ENCODE measurements at regions not wholly inside any gene's neighbourhood (a gene's known extent, or its start where the extent isn't known, plus 50 kb on each side); places are given as distances from the start of the nearest gene placed in this dataset.

GRCh38 chr2:128452536-128453530, 134.2 kb upstream of the HS6ST1 start:
- H3K9me3 ChIP-seq (ENCODE audit: control extremely low read depth in 1 of 5, control insufficient read depth in 4 of 5, insufficient read depth in 2 of 5, low read depth in 1 of 5, low read length in 4 of 5): peaks cover 0 to 11% (median 4%) of the 10 kb centered on the region in 5 experiments
- H3K27ac ChIP-seq (ENCODE audit: insufficient read depth in 1 of 2, low read depth in 1 of 2, low read length in 2 of 2, poor library complexity in 1 of 2, severe bottlenecking in 2 of 2): no peak overlapping the region
- H3K4me3 ChIP-seq (ENCODE audit: control insufficient read depth in 1 of 7, extremely low read depth in 1 of 7, insufficient read depth in 4 of 7, low read depth in 2 of 7, low read length in 6 of 7): no peak overlapping the region
- 98% methylated on average over 20 of the region's 20 CpGs for WGBS (ENCODE audit: insufficient coverage)
- CTCF ChIA-PET: no interaction called here
- POLR2A ChIA-PET: interaction anchor here (0.6 kb wide), 1 partner anchor 605 kb away, joined by 3 read pairs; no protein-coding TSS in a partner anchor
- H3K27me3 ChIP-seq (replicated peaks in 2 of 5; ENCODE audit: control insufficient read depth in 4 of 5, insufficient read depth in 5 of 5, low read length in 4 of 5): no peaks in the 10 kb centered on the region
- H3K4me1 ChIP-seq (ENCODE audit: control extremely low read depth in 1 of 4, control insufficient read depth in 4 of 4, insufficient read depth in 4 of 4, low read length in 3 of 4): peaks cover 0 to 7% (median 0%) of the 10 kb centered on the region in 4 experiments
- DNase-seq: no peak
- H3K36me3 ChIP-seq (ENCODE audit: control insufficient read depth in 4 of 4, insufficient read depth in 4 of 4, low read length in 3 of 4): peaks cover 0 to 2% (median 0%) of the 10 kb centered on the region in 4 experiments

DNA sequence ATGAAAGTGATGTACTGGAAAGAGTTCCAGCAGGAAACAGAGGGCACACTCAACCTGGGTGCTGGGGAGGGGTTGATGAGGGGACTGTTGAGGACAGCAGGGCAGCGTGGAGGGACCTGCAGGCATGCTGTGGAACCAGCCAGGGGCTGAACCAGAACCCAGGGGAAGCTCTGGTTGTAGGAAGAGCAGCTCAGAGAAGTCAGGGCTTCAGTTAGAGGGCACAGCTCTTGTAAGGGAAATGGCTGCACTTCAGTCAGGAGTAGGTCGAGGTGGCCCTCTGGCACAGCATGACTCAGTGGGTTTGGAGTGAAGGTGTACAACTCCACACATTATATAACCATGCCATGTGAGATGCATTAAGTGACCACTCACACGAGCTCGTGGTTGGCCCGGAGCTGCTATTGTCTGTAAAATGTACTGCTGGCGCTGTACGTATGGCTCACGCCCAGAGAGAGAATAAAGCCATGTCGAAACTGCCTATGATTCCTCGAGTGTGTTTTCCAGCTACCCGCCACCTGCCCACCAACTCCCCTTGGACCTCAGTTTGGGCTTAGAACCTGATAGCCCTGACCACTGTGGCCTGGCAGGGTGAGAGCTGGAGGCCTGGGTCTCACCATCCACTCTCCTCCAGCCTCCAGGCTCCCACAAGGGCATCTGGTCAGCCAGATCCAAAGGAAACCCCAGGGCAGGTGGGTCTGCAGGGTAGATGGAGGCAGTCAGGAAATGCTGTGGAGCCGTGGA, 136.5 kb upstream of the HS6ST1 start:
- peaks cover 5 to 22% (median 13%) of the 10 kb centered on the region in 4 experiments for H3K4me1 ChIP-seq (ENCODE audit: control extremely low read depth in 1 of 4, control insufficient read depth in 4 of 4, insufficient read depth in 4 of 4, low read length in 3 of 4)
- POLR2A ChIA-PET: no interaction called here
- peaks cover 0 to 11% (median 4%) of the 10 kb centered on the region in 5 experiments for H3K9me3 ChIP-seq (ENCODE audit: control extremely low read depth in 1 of 5, control insufficient read depth in 4 of 5, insufficient read depth in 2 of 5, low read depth in 1 of 5, low read length in 4 of 5)
- no peak overlapping the region for H3K27ac ChIP-seq (ENCODE audit: insufficient read depth in 1 of 2, low read depth in 1 of 2, low read length in 2 of 2, poor library complexity in 1 of 2, severe bottlenecking in 2 of 2)
- DNase-seq: no peak
- peaks cover 0 to 2% (median 0%) of the 10 kb centered on the region in 4 experiments for H3K36me3 ChIP-seq (ENCODE audit: control insufficient read depth in 4 of 4, insufficient read depth in 4 of 4, low read length in 3 of 4)
- H3K4me3 ChIP-seq (ENCODE audit: control insufficient read depth in 1 of 7, extremely low read depth in 1 of 7, insufficient read depth in 4 of 7, low read depth in 2 of 7, low read length in 6 of 7): no peak overlapping the region
- CTCF ChIA-PET: no interaction called here
- no peaks in the 10 kb centered on the region for H3K27me3 ChIP-seq (replicated peaks in 2 of 5; ENCODE audit: control insufficient read depth in 4 of 5, insufficient read depth in 5 of 5, low read length in 4 of 5)
- WGBS (ENCODE audit: insufficient coverage): 98% methylated on average over 8 of the region's 12 CpGs

GRCh38 chr2:128455721-128456050, 137.0 kb upstream of the HS6ST1 start:
- Histone ChIP-seq H3K27ac (ENCODE audit: insufficient read depth in 1 of 2, low read depth in 1 of 2, low read length in 2 of 2, poor library complexity in 1 of 2, severe bottlenecking in 2 of 2) (no peak overlapping the region), H3K36me3 (ENCODE audit: control insufficient read depth in 4 of 4, insufficient read depth in 4 of 4, low read length in 3 of 4) (peaks cover 0 to 2% (median 0%) of the 10 kb centered on the region in 4 experiments), H3K4me1 (ENCODE audit: control extremely low read depth in 1 of 4, control insufficient read depth in 4 of 4, insufficient read depth in 4 of 4, low read length in 3 of 4) (peaks cover 5 to 22% (median 13%) of the 10 kb centered on the region in 4 experiments), H3K4me3 (ENCODE audit: control insufficient read depth in 1 of 7, extremely low read depth in 1 of 7, insufficient read depth in 4 of 7, low read depth in 2 of 7, low read length in 6 of 7) (no peak overlapping the region), H3K27me3 (replicated peaks in 2 of 5; ENCODE audit: control insufficient read depth in 4 of 5, insufficient read depth in 5 of 5, low read length in 4 of 5) (no peaks in the 10 kb centered on the region), H3K9me3 (ENCODE audit: control extremely low read depth in 1 of 5, control insufficient read depth in 4 of 5, insufficient read depth in 2 of 5, low read depth in 1 of 5, low read length in 4 of 5) (peaks cover 0 to 11% (median 4%) of the 10 kb centered on the region in 5 experiments)
- no peak for DNase-seq
- 80% methylated on average over 1 of the region's 1 CpG for WGBS (ENCODE audit: insufficient coverage)
- ChIA-PET POLR2A (no interaction called here), CTCF (no interaction called here)

DNA sequence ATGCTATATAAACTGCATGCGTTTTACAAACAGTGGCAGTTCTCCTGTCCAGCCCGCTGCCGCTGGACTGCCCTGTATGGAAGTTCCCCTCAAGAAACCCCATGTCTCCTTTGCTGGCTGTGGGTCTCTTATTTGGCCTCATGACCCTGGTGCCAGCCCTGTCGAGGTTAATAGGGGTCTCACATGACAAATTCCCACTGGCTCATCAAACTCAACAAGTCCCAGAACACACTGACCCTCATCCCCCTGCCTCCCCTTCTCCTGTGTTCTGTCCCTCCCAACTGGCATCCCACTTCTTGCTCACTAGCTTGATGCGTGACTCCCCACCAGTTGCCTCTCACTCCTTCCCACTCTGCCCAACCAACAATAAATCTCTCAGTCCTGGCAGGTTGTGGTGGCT, 137.6 kb upstream of the HS6ST1 start:
- 100% methylated on average over 5 of the region's 5 CpGs for WGBS (ENCODE audit: insufficient coverage)
- no peak overlapping the region for H3K4me3 ChIP-seq (ENCODE audit: control insufficient read depth in 1 of 7, extremely low read depth in 1 of 7, insufficient read depth in 4 of 7, low read depth in 2 of 7, low read length in 6 of 7)
- no peak for DNase-seq
- H3K27me3 ChIP-seq (replicated peaks in 2 of 5; ENCODE audit: control insufficient read depth in 4 of 5, insufficient read depth in 5 of 5, low read length in 4 of 5): no peaks in the 10 kb centered on the region
- no peak overlapping the region for H3K27ac ChIP-seq (ENCODE audit: insufficient read depth in 1 of 2, low read depth in 1 of 2, low read length in 2 of 2, poor library complexity in 1 of 2, severe bottlenecking in 2 of 2)
- H3K36me3 ChIP-seq (ENCODE audit: control insufficient read depth in 4 of 4, insufficient read depth in 4 of 4, low read length in 3 of 4): peaks cover 0 to 2% (median 0%) of the 10 kb centered on the region in 4 experiments
- H3K9me3 ChIP-seq (ENCODE audit: control extremely low read depth in 1 of 5, control insufficient read depth in 4 of 5, insufficient read depth in 2 of 5, low read depth in 1 of 5, low read length in 4 of 5): peaks cover 0 to 11% (median 4%) of the 10 kb centered on the region in 5 experiments
- CTCF ChIA-PET: interaction anchor here (1.0 to 1.4 kb wide), 2 partner anchors 16 to 17 kb away, joined by 3 read pairs; no protein-coding TSS in a partner anchor
- POLR2A ChIA-PET: no interaction called here
- peaks cover 5 to 18% (median 13%) of the 10 kb centered on the region in 4 experiments for H3K4me1 ChIP-seq (ENCODE audit: control extremely low read depth in 1 of 4, control insufficient read depth in 4 of 4, insufficient read depth in 4 of 4, low read length in 3 of 4)

- Histone ChIP-seq H3K27me3 (replicated peaks in 2 of 5; ENCODE audit: control insufficient read depth in 4 of 5, insufficient read depth in 5 of 5, low read length in 4 of 5) (no peaks in the 10 kb centered on the region), H3K36me3 (ENCODE audit: control insufficient read depth in 4 of 4, insufficient read depth in 4 of 4, low read length in 3 of 4) (peaks cover 0 to 2% (median 0%) of the 10 kb centered on the region in 4 experiments), H3K9me3 (ENCODE audit: control extremely low read depth in 1 of 5, control insufficient read depth in 4 of 5, insufficient read depth in 2 of 5, low read depth in 1 of 5, low read length in 4 of 5) (peaks cover 0 to 17% (median 4%) of the 10 kb centered on the region in 5 experiments), H3K4me3 (ENCODE audit: control insufficient read depth in 1 of 7, extremely low read depth in 1 of 7, insufficient read depth in 4 of 7, low read depth in 2 of 7, low read length in 6 of 7) (no peak overlapping the region), H3K27ac (ENCODE audit: insufficient read depth in 1 of 2, low read depth in 1 of 2, low read length in 2 of 2, poor library complexity in 1 of 2, severe bottlenecking in 2 of 2) (no peak overlapping the region), H3K4me1 (ENCODE audit: control extremely low read depth in 1 of 4, control insufficient read depth in 4 of 4, insufficient read depth in 4 of 4, low read length in 3 of 4) (peaks cover 5 to 18% (median 11%) of the 10 kb centered on the region in 4 experiments)
- POLR2A ChIA-PET: no interaction called here
- WGBS (ENCODE audit: insufficient coverage): 96% methylated on average over 4 of the region's 4 CpGs
- CTCF ChIA-PET: interaction anchor here (0.8 to 1.4 kb wide), 3 partner anchors 15 to 30 kb away, joined by 3 read pairs; no protein-coding TSS in a partner anchor
- no peak for DNase-seq
These were observed 138.4 kb upstream of the HS6ST1 start for GRCh38 chr2:128457006-128457604.

GRCh38 chr2:128457716-128458115, 139.0 kb upstream of the HS6ST1 start:
- Histone ChIP-seq H3K27ac (ENCODE audit: insufficient read depth in 1 of 2, low read depth in 1 of 2, low read length in 2 of 2, poor library complexity in 1 of 2, severe bottlenecking in 2 of 2) (no peak overlapping the region), H3K27me3 (replicated peaks in 2 of 5; ENCODE audit: control insufficient read depth in 4 of 5, insufficient read depth in 5 of 5, low read length in 4 of 5) (no peaks in the 10 kb centered on the region), H3K4me1 (ENCODE audit: control extremely low read depth in 1 of 4, control insufficient read depth in 4 of 4, insufficient read depth in 4 of 4, low read length in 3 of 4) (peaks cover 5 to 18% (median 11%) of the 10 kb centered on the region in 4 experiments), H3K9me3 (ENCODE audit: control extremely low read depth in 1 of 5, control insufficient read depth in 4 of 5, insufficient read depth in 2 of 5, low read depth in 1 of 5, low read length in 4 of 5) (peaks cover 0 to 17% (median 4%) of the 10 kb centered on the region in 5 experiments), H3K4me3 (ENCODE audit: control insufficient read depth in 1 of 7, extremely low read depth in 1 of 7, insufficient read depth in 4 of 7, low read depth in 2 of 7, low read length in 6 of 7) (no peak overlapping the region), H3K36me3 (ENCODE audit: control insufficient read depth in 4 of 4, insufficient read depth in 4 of 4, low read length in 3 of 4) (peaks cover 0 to 2% (median 0%) of the 10 kb centered on the region in 4 experiments)
- POLR2A ChIA-PET: no interaction called here
- CTCF ChIA-PET: interaction anchor here (0.9 kb wide), 1 partner anchor 9 kb away, joined by 3 read pairs; no protein-coding TSS in a partner anchor
- DNase-seq: no peak
- WGBS (ENCODE audit: insufficient coverage): 60% methylated on average over 1 of the region's 5 CpGs
